ENCODE measurements at regions not wholly inside any gene's neighbourhood (a gene's known extent, or its start where the extent isn't known, plus 50 kb on each side); places are given as distances from the start of the nearest gene placed in this dataset.

DNA sequence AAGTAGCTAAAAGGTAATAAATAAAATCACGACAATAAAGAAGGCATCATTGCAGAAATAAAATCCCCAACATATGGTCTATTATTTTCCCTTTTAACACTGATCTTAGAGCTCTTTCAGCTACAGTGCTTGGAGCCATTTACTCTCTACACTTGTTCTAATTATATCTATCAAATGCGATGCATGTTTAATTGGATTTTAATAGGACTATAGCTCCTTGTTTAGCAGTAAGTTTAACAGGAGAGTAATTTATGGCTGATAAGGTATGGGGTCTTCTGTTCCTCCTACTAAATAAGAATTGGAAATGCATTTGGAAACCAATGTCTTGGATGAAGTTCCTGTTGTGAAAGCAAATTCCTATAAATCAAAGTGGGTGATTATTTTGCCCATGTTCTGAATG, 304.2 kb upstream of the PTPRD start:
- Histone ChIP-seq H3F3A (ENCODE audit: insufficient read depth, low read length) (no peaks in the 10 kb centered on the region), H3K4me2 (ENCODE audit: low read depth, low read length) (no peak overlapping the region), H3K79me2 (ENCODE audit: low read length) (no peaks in the 10 kb centered on the region), H3K27ac (ENCODE audit: low read length) (no peak overlapping the region), H3K27me3 (replicated peaks; ENCODE audit: insufficient read depth, low read length) (no peaks in the 10 kb centered on the region), H3K4me1 (ENCODE audit: low read length) (no peaks in the 10 kb centered on the region), H3K9me2 (replicated peaks; ENCODE audit: insufficient read depth, low read length) (no peaks in the 10 kb centered on the region), H3K9me3 (replicated peaks; ENCODE audit: insufficient read depth, low read length) (no peaks in the 10 kb centered on the region), H3K4me3 (ENCODE audit: low read length) (no peak overlapping the region), H3K9ac (ENCODE audit: low read length) (no peak overlapping the region), H2AFZ (ENCODE audit: low read length) (no peak overlapping the region), H3K36me3 (replicated peaks; ENCODE audit: insufficient read depth, low read length) (no peaks in the 10 kb centered on the region), H4K20me1 (ENCODE audit: insufficient read depth, low read length) (no peaks in the 10 kb centered on the region)
- TF ChIP-seq, protein P1, sequence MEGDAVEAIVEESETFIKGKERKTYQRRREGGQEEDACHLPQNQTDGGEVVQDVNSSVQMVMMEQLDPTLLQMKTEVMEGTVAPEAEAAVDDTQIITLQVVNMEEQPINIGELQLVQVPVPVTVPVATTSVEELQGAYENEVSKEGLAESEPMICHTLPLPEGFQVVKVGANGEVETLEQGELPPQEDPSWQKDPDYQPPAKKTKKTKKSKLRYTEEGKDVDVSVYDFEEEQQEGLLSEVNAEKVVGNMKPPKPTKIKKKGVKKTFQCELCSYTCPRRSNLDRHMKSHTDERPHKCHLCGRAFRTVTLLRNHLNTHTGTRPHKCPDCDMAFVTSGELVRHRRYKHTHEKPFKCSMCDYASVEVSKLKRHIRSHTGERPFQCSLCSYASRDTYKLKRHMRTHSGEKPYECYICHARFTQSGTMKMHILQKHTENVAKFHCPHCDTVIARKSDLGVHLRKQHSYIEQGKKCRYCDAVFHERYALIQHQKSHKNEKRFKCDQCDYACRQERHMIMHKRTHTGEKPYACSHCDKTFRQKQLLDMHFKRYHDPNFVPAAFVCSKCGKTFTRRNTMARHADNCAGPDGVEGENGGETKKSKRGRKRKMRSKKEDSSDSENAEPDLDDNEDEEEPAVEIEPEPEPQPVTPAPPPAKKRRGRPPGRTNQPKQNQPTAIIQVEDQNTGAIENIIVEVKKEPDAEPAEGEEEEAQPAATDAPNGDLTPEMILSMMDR (IDR thresholded peaks at IDR 0.05; ENCODE audit: low read length) = no peak
- no peak for TF ChIP-seq EZH2phosphoT487 (IDR thresholded peaks at IDR 0.05; ENCODE audit: low read length)
- no peak for TF ChIP-seq EZH2 (optimal IDR thresholded peaks at IDR 0.05; ENCODE audit: low read depth, low read length)
- DNase-seq = no peak

DNA sequence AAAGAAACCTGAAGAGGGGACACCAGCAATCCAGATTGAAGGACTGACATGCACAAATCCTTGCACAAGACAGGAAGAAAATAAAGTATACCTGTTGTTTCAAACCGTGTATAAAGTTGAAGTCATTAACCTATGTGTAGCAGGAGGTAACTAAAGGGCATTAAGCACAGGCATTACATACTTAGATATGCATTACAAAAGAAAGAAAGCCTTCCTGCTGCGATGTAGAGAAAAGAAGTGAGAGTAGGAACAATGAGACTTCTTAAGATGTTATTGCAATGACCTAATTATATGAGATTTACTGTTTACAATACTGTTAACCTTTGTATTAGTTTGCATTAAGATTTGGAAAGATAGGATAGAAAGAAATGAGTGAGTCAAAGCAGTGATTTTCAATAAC, 308.9 kb upstream of the PTPRD start:
- TF ChIP-seq EZH2 (optimal IDR thresholded peaks at IDR 0.05; ENCODE audit: low read depth, low read length) = no peak
- TF ChIP-seq, protein P1 (IDR thresholded peaks at IDR 0.05; ENCODE audit: low read length) = no peak
- TF ChIP-seq EZH2phosphoT487 (IDR thresholded peaks at IDR 0.05; ENCODE audit: low read length) = no peak
- Histone ChIP-seq H2AFZ (ENCODE audit: low read length) (no peak overlapping the region), H3K9me2 (replicated peaks; ENCODE audit: insufficient read depth, low read length) (no peaks in the 10 kb centered on the region), H3K4me1 (ENCODE audit: low read length) (no peaks in the 10 kb centered on the region), H3K9ac (ENCODE audit: low read length) (no peak overlapping the region), H3K27me3 (replicated peaks; ENCODE audit: insufficient read depth, low read length) (no peaks in the 10 kb centered on the region), H3K4me3 (ENCODE audit: low read length) (no peak overlapping the region), H3K4me2 (ENCODE audit: low read depth, low read length) (no peak overlapping the region), H3K27ac (ENCODE audit: low read length) (no peak overlapping the region), H3F3A (ENCODE audit: insufficient read depth, low read length) (no peaks in the 10 kb centered on the region), H3K9me3 (replicated peaks; ENCODE audit: insufficient read depth, low read length) (no peaks in the 10 kb centered on the region), H3K79me2 (ENCODE audit: low read length) (no peaks in the 10 kb centered on the region), H3K36me3 (replicated peaks; ENCODE audit: insufficient read depth, low read length) (no peaks in the 10 kb centered on the region), H4K20me1 (ENCODE audit: insufficient read depth, low read length) (no peaks in the 10 kb centered on the region)
- no peak for DNase-seq

DNA sequence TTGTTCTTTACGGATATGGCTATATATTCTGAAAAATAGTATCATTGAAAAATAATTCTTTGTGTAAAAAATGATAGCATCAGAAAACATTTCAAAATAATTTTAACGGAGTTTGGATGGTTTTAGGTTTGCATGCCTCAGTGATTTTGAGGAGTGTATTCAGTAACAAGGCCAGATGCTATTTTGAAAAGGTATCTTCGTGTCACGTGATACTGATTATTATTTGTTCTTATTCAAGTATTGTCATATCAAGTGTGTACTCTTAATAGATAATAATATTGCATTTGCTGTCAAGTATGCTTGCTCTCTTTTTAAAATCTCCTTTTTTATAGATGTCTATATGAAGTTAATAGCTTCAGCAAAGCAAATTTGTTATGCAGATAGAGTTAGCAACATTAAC, 313.1 kb upstream of the PTPRD start:
- no peak for DNase-seq
- Histone ChIP-seq H3K27ac (ENCODE audit: low read length) (no peak overlapping the region), H3K4me2 (ENCODE audit: low read depth, low read length) (no peak overlapping the region), H4K20me1 (ENCODE audit: insufficient read depth, low read length) (no peaks in the 10 kb centered on the region), H2AFZ (ENCODE audit: low read length) (no peak overlapping the region), H3K9ac (ENCODE audit: low read length) (no peak overlapping the region), H3K36me3 (replicated peaks; ENCODE audit: insufficient read depth, low read length) (no peaks in the 10 kb centered on the region), H3K4me3 (ENCODE audit: low read length) (no peak overlapping the region), H3K27me3 (replicated peaks; ENCODE audit: insufficient read depth, low read length) (no peaks in the 10 kb centered on the region), H3K9me3 (replicated peaks; ENCODE audit: insufficient read depth, low read length) (no peaks in the 10 kb centered on the region), H3F3A (ENCODE audit: insufficient read depth, low read length) (no peaks in the 10 kb centered on the region), H3K79me2 (ENCODE audit: low read length) (no peaks in the 10 kb centered on the region), H3K9me2 (replicated peaks; ENCODE audit: insufficient read depth, low read length) (no peaks in the 10 kb centered on the region), H3K4me1 (ENCODE audit: low read length) (no peaks in the 10 kb centered on the region)
- TF ChIP-seq, protein P1 (IDR thresholded peaks at IDR 0.05; ENCODE audit: low read length) = no peak
- no peak for TF ChIP-seq EZH2 (optimal IDR thresholded peaks at IDR 0.05; ENCODE audit: low read depth, low read length)
- TF ChIP-seq EZH2phosphoT487 (IDR thresholded peaks at IDR 0.05; ENCODE audit: low read length) = no peak

All from MM.1S (cell line).